DND-41 (cell line): ENCODE measurements at regions not wholly inside any gene's neighbourhood (a gene's known extent, or its start where the extent isn't known, plus 50 kb on each side); places are given as distances from the start of the nearest gene placed in this dataset.

ENCODE experiments used
- ATAC-seq: fragments of 200-7000 bp; cut with Tn5 transposase; 3 replicates; pipeline ENCODE4 v1.9.1; 2021; ENCODE audit warnings: low read depth; ENCODE audit not compliant: insufficient read depth
- DNase-seq: peaks from one replicate; pipeline ENCODE4 v3.0.0-alpha.2; 2020
- H2AFZ ChIP-seq: 2 replicates; pipeline ENCODE4 v1.6.0; 2012; ENCODE audit warnings: low read depth, low read length
- H3K27ac ChIP-seq: 2 replicates; pipeline ENCODE4 v1.5.1; 2012; ENCODE audit warnings: low read length, inconsistent platforms
- H3K27me3 ChIP-seq: fragments of 200-600 bp; sonication (generic); 2 replicates; pipeline ENCODE4 v1.6.0; 2012; ENCODE audit warnings: low read length, mild to moderate bottlenecking, inconsistent platforms; ENCODE audit not compliant: insufficient read depth, poor library complexity
- H3K36me3 ChIP-seq: 2 replicates; pipeline ENCODE4 v1.5.1; 2012; ENCODE audit warnings: low read length, inconsistent platforms; ENCODE audit not compliant: insufficient read depth
- H3K4me1 ChIP-seq: 2 replicates; pipeline ENCODE4 v1.5.1; 2012; ENCODE audit warnings: mild to moderate bottlenecking, low read length; ENCODE audit not compliant: insufficient read depth
- H3K4me2 ChIP-seq: 2 replicates; pipeline ENCODE4 v1.6.0; 2012; ENCODE audit warnings: mild to moderate bottlenecking, moderate library complexity, low read length, inconsistent platforms; ENCODE audit not compliant: insufficient read depth
- H3K4me3 ChIP-seq, 2 experiments: fragments of 200-600 bp in 1 of 2; shearing (Covaris generic) in 1 of 2; 2 replicates each; pipeline ENCODE4 v1.5.1; 2012 to 2016; ENCODE audit warnings: inconsistent platforms in 2 of 2, low read length in 2 of 2, mild to moderate bottlenecking in 2 of 2, low read depth in 1 of 2, moderate library complexity in 1 of 2
- H3K79me2 ChIP-seq: 2 replicates; pipeline ENCODE4 v1.6.0; 2012; ENCODE audit warnings: low read length, inconsistent platforms; ENCODE audit not compliant: insufficient read depth
- H3K9ac ChIP-seq: 2 replicates; pipeline ENCODE4 v1.6.0; 2012; ENCODE audit warnings: low read depth, mild to moderate bottlenecking, inconsistent platforms, low read length, moderate library complexity
- H3K9me3 ChIP-seq: 2 replicates; pipeline ENCODE4 v1.5.1; 2012; ENCODE audit warnings: low read length, moderate library complexity, mild to moderate bottlenecking, inconsistent platforms; ENCODE audit not compliant: insufficient read depth, severe bottlenecking
- H4K20me1 ChIP-seq: 2 replicates; pipeline ENCODE4 v1.6.0; 2012; ENCODE audit warnings: low read length; ENCODE audit not compliant: insufficient read depth
- EZH2 ChIP-seq: IDR thresholded peaks from 3 replicates; pipeline ENCODE4 v1.6.1; 2012; ENCODE audit warnings: borderline replicate concordance, low read depth, mild to moderate bottlenecking, moderate library complexity, low read length, inconsistent platforms; ENCODE audit not compliant: severe bottlenecking
- TF ChIP-seq, protein P1 (sequence below): IDR thresholded peaks from 2 replicates; pipeline ENCODE4 v1.5.1; 2012; ENCODE audit warnings: borderline replicate concordance, low read length, moderate library complexity, mild to moderate bottlenecking; ENCODE audit not compliant: poor library complexity, severe bottlenecking; ENCODE audit errors: extremely low read depth

DNA sequence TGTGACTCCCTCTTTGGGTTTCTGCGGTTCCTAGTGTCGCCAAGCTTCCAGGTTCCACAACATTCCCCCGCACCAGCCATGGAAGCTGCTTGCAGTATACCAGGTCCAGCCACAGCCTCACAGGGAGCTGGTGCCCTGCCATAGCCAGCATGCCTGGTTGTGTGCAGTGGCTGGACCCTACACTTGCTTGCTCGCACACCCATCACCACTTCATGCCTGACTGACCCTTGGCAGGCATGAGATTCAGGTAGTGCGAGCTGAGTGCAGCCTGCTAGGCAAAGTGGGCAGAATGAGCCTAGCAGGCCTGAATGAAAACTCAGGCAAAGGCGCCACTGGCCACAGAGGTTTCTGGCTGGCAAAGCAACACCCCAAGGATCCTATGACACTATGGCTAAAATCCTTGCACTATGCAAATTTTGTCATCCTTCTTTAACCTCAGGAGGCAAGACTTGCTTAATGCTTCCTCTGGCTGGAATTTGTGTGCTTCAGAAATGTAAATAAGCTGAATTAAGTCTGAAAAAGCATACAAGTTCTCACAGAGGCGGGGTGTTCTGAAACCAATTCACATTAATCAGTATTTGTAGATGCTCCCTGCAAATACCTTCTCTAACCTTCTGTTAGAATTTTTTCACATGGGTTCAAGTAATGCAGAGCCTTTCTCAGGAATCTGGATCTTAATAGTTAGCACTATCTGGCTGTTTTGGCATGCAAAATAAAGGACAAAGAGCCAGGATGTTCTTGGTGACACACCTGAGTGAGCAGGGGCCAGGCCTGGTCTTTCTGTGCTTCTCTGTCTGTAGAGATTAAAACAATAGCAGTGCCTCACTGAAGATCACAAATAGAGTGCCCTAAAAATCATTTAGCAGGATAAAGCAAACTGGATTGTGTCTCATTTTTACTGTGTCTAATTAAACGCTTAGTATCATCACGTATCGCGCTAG is 256.9 kb downstream of the GPATCH2 start:
- H3K4me2 ChIP-seq, result no peak overlapping the region
- H3K9ac ChIP-seq, result no peak overlapping the region
- H3K9me3 ChIP-seq, result peaks cover 24% of the 10 kb centered on the region
- no peak overlapping the region for H2AFZ ChIP-seq
- no peaks in the 10 kb centered on the region for H3K36me3 ChIP-seq
- DNase-seq (no peak), ATAC-seq (no peak)
- H3K4me1 ChIP-seq, result peaks cover 13% of the 10 kb centered on the region
- no peaks in the 10 kb centered on the region for H3K79me2 ChIP-seq
- no peaks in the 10 kb centered on the region for H4K20me1 ChIP-seq
- TF ChIP-seq EZH2, result no peak
- TF ChIP-seq, protein P1, sequence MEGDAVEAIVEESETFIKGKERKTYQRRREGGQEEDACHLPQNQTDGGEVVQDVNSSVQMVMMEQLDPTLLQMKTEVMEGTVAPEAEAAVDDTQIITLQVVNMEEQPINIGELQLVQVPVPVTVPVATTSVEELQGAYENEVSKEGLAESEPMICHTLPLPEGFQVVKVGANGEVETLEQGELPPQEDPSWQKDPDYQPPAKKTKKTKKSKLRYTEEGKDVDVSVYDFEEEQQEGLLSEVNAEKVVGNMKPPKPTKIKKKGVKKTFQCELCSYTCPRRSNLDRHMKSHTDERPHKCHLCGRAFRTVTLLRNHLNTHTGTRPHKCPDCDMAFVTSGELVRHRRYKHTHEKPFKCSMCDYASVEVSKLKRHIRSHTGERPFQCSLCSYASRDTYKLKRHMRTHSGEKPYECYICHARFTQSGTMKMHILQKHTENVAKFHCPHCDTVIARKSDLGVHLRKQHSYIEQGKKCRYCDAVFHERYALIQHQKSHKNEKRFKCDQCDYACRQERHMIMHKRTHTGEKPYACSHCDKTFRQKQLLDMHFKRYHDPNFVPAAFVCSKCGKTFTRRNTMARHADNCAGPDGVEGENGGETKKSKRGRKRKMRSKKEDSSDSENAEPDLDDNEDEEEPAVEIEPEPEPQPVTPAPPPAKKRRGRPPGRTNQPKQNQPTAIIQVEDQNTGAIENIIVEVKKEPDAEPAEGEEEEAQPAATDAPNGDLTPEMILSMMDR, result no peak
- H3K4me3 ChIP-seq, result no peak overlapping the region
- H3K27me3 ChIP-seq, result no peaks in the 10 kb centered on the region
- H3K27ac ChIP-seq, result no peak overlapping the region

DNA sequence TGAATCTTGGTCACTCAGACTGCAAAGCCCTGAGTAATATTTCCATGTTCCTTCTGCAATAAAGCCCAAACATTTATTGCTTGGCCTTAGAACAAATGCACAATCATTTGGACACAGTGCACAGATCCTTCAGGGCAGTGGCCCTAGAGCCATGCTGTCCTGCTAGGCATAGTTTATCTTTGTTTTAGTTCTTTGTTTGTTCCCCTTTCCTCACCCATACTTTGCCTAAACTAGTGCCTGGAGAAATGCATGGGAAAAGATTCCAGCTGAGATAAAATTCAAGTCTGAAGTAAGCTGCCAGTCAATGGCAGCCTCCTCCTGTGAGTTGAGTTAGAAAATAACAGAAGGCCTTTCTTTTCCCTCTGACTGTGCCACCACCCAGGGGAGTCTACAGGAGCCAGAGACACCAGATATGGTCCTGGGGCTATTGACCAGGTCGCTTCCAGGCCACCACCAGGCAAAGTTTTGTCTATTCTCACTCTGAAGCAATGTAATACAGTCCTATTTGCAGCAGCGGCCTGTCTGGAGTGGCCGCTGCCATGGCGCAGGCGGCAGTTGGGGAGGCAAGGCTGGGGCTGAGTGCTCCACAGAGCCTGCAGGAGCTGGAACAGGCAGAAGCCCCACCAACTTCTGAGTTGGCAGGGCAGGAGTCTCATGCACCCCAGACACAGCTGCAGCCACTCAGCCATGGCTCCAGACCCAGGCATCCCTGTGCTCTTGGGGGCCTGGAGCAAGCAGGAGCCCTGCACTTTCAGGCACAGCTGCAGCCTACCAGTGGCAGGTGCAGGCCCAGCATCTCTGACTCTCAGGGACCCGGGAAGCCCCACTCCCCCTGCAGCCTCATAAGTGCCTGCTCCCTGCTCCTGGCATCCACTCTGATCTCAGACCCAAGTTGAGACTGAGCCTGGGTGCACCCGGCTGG is 258.6 kb downstream of the GPATCH2 start:
- ATAC-seq, result no peak
- TF ChIP-seq, protein P1, result no peak
- Histone ChIP-seq H3K27me3 (no peaks in the 10 kb centered on the region), H3K79me2 (no peaks in the 10 kb centered on the region), H3K9me3 (peaks cover 22% of the 10 kb centered on the region), H3K9ac (no peak overlapping the region), H3K4me2 (no peak overlapping the region), H3K4me1 (peaks cover 14% of the 10 kb centered on the region), H3K36me3 (no peaks in the 10 kb centered on the region), H4K20me1 (no peaks in the 10 kb centered on the region), H3K27ac (no peak overlapping the region), H3K4me3 (no peak overlapping the region), H2AFZ (no peak overlapping the region)
- DNase-seq, result no peak

DNA sequence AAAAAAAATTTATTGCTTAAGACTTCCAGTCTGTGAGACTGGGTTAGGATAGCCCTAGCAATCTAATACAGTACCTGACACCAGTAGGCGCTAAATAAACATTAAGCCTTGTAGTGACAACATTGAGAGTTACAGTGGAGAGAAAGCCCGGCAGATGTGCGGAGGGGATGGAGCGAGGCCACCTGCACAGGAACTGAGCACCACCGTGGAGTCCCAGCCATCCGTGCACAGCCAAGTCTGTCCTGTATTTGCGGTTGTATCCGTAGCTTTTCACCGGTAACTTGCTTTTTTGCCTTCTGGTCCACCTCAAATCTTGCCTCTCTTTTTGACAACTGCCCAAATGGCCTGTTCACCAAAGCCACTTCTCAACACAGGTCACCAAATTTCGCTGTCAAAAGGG is 260.1 kb downstream of the GPATCH2 start:
- DNase-seq (no peak), ATAC-seq (no peak)
- Histone ChIP-seq H3K79me2 (no peaks in the 10 kb centered on the region), H3K27ac (no peak overlapping the region), H3K36me3 (no peaks in the 10 kb centered on the region), H3K27me3 (no peaks in the 10 kb centered on the region), H2AFZ (no peak overlapping the region), H3K9ac (no peak overlapping the region), H3K4me1 (peaks cover 14% of the 10 kb centered on the region), H4K20me1 (no peaks in the 10 kb centered on the region), H3K9me3 (peaks cover 20% of the 10 kb centered on the region), H3K4me3 (no peak overlapping the region), H3K4me2 (no peak overlapping the region)
- no peak for TF ChIP-seq EZH2
- TF ChIP-seq, protein P1, result no peak
